Mononuclear cell (primary cell): ENCODE measurements at regions not wholly inside any gene's neighbourhood (a gene's known extent, or its start where the extent isn't known, plus 50 kb on each side); places are given as distances from the start of the nearest gene placed in this dataset.

ENCODE experiments used
- H3K27me3 ChIP-seq: 2 replicates; pipeline ENCODE4 v1.6.0; 2011; ENCODE audit warnings: low read length, control low read depth; ENCODE audit not compliant: insufficient read depth
- H3K4me1 ChIP-seq: 2 replicates; pipeline ENCODE4 v1.5.1; 2011; ENCODE audit warnings: mild to moderate bottlenecking, low read length, control low read depth; ENCODE audit not compliant: insufficient read depth
- H3K4me3 ChIP-seq: 2 replicates; pipeline ENCODE4 v1.5.1; 2011; ENCODE audit warnings: mild to moderate bottlenecking, low read length, moderate library complexity
- H3K9me3 ChIP-seq: 2 replicates; pipeline ENCODE4 v1.5.1; 2011; ENCODE audit warnings: low read depth, mild to moderate bottlenecking, control low read depth, low read length

GRCh38 chr2:41772697-41773096, 275.1 kb upstream of the PKDCC start:
- Histone ChIP-seq H3K27me3 (no peaks in the 10 kb centered on the region), H3K4me3 (no peak overlapping the region), H3K9me3 (no peaks in the 10 kb centered on the region), H3K4me1 (no peaks in the 10 kb centered on the region)

GRCh38 chr2:41774011-41774605, 273.7 kb upstream of the PKDCC start:
- Histone ChIP-seq H3K9me3 (no peaks in the 10 kb centered on the region), H3K27me3 (no peaks in the 10 kb centered on the region), H3K4me3 (no peak overlapping the region), H3K4me1 (no peaks in the 10 kb centered on the region)

DNA sequence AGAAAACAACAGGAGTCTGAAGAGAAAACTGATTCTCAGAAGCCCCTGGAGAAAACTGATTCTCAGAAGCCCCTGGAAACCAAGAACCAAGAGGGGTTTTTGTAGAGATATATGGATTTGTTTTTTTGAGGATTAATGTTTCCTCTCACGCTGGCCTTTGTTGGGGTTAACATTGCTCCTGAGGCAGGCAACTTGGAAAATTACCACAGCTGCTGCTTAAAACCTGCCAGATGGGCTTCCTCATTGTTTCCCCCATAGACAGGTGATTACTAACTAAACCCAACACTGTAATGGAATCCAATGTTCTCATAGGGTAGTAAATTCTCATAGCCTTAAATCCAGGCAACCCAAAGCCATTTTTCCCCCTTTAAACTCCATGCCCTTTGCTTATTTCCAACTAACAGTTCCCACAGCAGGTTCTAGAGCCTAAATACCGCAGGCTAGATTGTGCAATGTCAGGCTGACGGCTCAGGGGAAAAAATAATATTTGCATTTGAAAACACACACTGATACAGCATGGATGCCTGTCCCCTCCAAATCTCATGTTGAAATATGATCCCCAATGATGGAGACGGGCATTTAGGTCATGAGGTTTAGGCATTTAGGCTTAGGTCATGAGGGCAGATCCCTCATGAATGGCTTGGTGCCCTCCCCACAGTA, 272.3 kb upstream of the PKDCC start:
- H3K27me3 ChIP-seq, result no peaks in the 10 kb centered on the region
- H3K4me3 ChIP-seq, result no peak overlapping the region
- no peaks in the 10 kb centered on the region for H3K9me3 ChIP-seq
- no peaks in the 10 kb centered on the region for H3K4me1 ChIP-seq

DNA sequence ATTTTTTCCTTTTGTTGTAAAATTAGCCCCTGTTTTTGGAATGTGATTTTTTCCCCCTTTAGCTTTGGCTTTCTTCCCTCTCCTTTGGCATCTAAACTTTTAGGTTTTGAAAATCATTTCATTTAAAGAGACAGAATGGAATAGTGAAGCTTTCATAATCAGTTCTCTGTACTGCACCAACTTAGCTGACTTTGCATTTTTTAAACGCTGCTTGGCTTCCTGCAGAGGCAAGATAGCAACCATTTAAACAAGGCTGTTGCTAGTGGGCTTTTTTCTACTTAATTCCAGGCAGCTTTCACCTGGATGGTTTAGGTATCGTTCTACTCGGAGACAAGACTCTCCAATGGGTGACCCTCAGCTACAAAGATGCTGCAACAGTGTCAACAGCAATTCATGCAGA, 267.9 kb upstream of the PKDCC start:
- Histone ChIP-seq H3K27me3 (no peaks in the 10 kb centered on the region), H3K4me3 (no peak overlapping the region), H3K4me1 (no peaks in the 10 kb centered on the region), H3K9me3 (no peaks in the 10 kb centered on the region)

- no peak overlapping the region for H3K4me3 ChIP-seq
- no peaks in the 10 kb centered on the region for H3K9me3 ChIP-seq
- no peaks in the 10 kb centered on the region for H3K4me1 ChIP-seq
- H3K27me3 ChIP-seq, result no peaks in the 10 kb centered on the region
Observed at GRCh38 chr2:41782306-41783158, 265.3 kb upstream of the PKDCC start.

GRCh38 chr2:41784496-41784895, 263.3 kb upstream of the PKDCC start:
- Histone ChIP-seq H3K4me3 (no peak overlapping the region), H3K9me3 (no peaks in the 10 kb centered on the region), H3K27me3 (no peaks in the 10 kb centered on the region), H3K4me1 (no peaks in the 10 kb centered on the region)

DNA sequence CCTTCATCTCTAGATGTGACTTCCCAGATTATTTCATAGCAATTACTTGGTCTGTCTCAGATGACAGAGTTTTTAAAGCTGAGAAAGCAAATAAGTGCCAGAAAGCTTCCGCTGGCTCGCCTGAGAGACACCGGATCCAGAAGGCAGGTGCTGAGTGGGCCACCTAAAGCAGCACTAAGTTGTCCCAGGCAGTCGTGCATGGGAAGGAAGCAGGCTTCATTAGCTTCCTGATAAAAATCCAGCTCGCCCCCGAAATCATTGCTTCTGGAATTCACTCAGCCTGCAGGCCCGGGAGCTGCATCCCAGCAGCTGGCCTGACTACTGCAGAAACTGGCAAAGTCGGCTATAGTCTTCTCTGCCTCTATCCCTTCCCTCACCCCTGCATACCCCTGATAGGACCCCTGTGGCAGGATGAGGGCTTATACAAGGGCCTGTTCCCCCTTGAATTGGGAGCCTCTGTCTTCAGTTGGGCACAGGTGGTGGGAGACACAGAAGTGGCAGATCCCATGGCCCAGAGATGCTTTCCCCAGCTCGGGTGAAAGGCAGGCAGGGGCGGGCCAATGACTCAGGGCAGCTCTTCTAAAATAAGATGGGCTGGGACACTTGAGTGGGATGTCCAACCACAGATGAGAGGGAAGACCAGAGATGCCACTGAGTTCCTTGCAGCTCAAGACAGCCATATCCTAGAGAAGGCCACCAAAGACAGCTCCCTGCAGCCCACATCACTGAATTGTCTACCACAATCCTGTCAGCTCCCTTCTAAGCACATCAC, 262.4 kb upstream of the PKDCC start:
- H3K9me3 ChIP-seq, result no peaks in the 10 kb centered on the region
- H3K4me1 ChIP-seq, result no peaks in the 10 kb centered on the region
- no peak overlapping the region for H3K4me3 ChIP-seq
- no peaks in the 10 kb centered on the region for H3K27me3 ChIP-seq

DNA sequence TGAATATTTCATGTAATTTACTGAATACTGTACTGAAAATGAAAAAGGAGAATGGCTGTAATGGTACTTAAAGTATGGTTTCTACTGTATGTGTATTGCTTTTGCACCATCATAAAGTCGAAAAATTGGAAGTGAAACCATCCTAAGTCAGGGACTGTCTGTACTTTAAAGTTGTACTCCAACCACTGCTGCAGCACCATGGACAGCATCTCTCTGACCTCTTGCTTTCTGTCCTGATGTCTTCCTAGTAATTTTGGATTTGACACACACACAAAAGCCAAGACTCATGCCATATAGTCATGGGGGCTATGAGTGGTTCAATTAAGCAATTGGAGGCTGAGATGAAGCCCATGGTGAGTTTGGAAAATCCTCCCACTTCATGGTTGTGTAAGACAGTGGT, 256.3 kb upstream of the PKDCC start:
- Histone ChIP-seq H3K4me1 (no peaks in the 10 kb centered on the region), H3K9me3 (no peaks in the 10 kb centered on the region), H3K27me3 (no peaks in the 10 kb centered on the region), H3K4me3 (no peak overlapping the region)

DNA sequence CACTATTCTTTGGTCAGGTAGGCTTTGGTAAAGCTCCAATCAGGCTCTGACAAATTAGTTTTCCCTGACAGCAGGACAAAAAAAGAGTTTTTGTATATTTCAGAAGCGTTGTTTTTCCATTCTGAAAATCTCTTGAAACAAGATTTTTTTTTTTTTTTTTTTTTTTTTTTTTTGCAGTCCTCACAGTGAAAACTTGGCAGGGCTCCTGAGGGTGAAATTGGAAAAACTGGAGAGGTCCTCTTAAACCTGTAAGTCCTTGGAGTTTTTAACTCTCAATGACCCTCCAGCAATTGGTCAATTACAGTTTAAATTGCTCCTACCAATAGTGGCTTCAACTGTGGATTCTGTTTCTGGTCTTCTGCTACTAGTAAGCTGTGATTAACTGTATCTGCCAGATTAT, 244.5 kb upstream of the PKDCC start:
- Histone ChIP-seq H3K9me3 (peaks cover 12% of the 10 kb centered on the region), H3K4me1 (no peaks in the 10 kb centered on the region), H3K27me3 (peaks cover 21% of the 10 kb centered on the region), H3K4me3 (no peak overlapping the region)

DNA sequence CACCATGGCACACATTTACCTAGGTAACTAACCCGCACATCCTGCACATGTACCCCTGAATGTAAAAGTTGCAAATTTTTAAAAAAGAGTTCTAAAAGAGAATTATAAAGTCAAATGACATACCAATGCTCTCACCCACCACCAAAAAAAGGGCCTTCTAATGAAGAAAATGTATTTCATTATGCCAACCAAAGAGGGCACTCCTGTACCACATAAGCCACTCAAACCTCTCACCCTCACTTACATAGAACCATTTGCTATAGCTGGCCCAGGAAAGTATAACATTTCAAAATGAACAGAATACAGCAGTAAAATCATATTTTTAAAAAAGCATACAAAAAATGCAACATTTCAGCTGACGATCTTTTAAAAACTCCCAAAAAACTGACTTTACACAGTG, 241.5 kb upstream of the PKDCC start:
- peaks cover 34% of the 10 kb centered on the region for H3K27me3 ChIP-seq
- no peaks in the 10 kb centered on the region for H3K4me1 ChIP-seq
- peaks cover 7% of the 10 kb centered on the region for H3K9me3 ChIP-seq
- H3K4me3 ChIP-seq, result no peak overlapping the region

GRCh38 chr2:41821167-41821566, 226.7 kb upstream of the PKDCC start:
- no peak overlapping the region for H3K4me3 ChIP-seq
- H3K9me3 ChIP-seq, result peaks cover 11% of the 10 kb centered on the region
- H3K4me1 ChIP-seq, result no peaks in the 10 kb centered on the region
- peaks cover 6% of the 10 kb centered on the region for H3K27me3 ChIP-seq

- Histone ChIP-seq H3K4me3 (no peak overlapping the region), H3K27me3 (peaks cover 26% of the 10 kb centered on the region), H3K9me3 (no peaks in the 10 kb centered on the region), H3K4me1 (no peaks in the 10 kb centered on the region)
Observed at GRCh38 chr2:41826921-41827320, 220.9 kb upstream of the PKDCC start.

GRCh38 chr2:41827354-41827971, 220.4 kb upstream of the PKDCC start:
- Histone ChIP-seq H3K4me3 (no peak overlapping the region), H3K27me3 (peaks cover 28% of the 10 kb centered on the region), H3K9me3 (no peaks in the 10 kb centered on the region), H3K4me1 (no peaks in the 10 kb centered on the region)

- Histone ChIP-seq H3K4me3 (no peak overlapping the region), H3K9me3 (no peaks in the 10 kb centered on the region), H3K4me1 (no peaks in the 10 kb centered on the region), H3K27me3 (peaks cover 28% of the 10 kb centered on the region)
Observed at GRCh38 chr2:41828052-41828643, 219.7 kb upstream of the PKDCC start.
